ENCODE measurements at regions not wholly inside any gene's neighbourhood (a gene's known extent, or its start where the extent isn't known, plus 50 kb on each side); places are given as distances from the start of the nearest gene placed in this dataset.

GRCh38 chr7:68943786-68944185 is 654.5 kb upstream of the AUTS2 start:
- TF ChIP-seq, protein P1, sequence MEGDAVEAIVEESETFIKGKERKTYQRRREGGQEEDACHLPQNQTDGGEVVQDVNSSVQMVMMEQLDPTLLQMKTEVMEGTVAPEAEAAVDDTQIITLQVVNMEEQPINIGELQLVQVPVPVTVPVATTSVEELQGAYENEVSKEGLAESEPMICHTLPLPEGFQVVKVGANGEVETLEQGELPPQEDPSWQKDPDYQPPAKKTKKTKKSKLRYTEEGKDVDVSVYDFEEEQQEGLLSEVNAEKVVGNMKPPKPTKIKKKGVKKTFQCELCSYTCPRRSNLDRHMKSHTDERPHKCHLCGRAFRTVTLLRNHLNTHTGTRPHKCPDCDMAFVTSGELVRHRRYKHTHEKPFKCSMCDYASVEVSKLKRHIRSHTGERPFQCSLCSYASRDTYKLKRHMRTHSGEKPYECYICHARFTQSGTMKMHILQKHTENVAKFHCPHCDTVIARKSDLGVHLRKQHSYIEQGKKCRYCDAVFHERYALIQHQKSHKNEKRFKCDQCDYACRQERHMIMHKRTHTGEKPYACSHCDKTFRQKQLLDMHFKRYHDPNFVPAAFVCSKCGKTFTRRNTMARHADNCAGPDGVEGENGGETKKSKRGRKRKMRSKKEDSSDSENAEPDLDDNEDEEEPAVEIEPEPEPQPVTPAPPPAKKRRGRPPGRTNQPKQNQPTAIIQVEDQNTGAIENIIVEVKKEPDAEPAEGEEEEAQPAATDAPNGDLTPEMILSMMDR (IDR thresholded peaks at IDR 0.05; ENCODE audit: low read length) = no peak
- TF ChIP-seq EZH2 (optimal IDR thresholded peaks at IDR 0.05; ENCODE audit: low read depth, low read length) = no peak
